HG03066 (cell line): ENCODE measurements at regions not wholly inside any gene's neighbourhood (a gene's known extent, or its start where the extent isn't known, plus 50 kb on each side); places are given as distances from the start of the nearest gene placed in this dataset.

Experiments used
- ATAC-seq: cut with Tn5 transposase; IDR thresholded peaks from one replicate; pipeline ENCODE4 v1.9.1; 2021; ENCODE audit warnings: low read depth; ENCODE audit not compliant: unreplicated experiment

DNA sequence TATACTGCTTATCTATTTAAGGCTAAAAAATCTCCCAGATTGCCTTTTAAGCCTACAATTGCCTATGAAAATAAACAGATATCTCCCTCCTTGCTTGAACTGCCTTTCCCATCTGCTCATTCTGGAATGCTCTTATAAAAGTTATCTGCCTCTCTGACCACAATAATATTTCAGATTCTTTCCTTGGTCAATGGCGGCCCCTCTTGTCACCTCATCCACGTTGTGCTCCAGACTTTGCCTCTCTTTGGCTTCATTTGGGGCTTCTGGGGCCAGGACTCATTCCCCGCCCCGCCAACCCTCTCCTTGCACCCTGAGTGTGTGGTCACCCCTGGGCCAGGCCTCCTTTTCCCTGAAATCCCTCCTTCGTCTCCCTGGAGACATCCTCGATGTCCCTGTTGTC is 110.0 kb upstream of the RPS23 start:
- no peak for ATAC-seq

DNA sequence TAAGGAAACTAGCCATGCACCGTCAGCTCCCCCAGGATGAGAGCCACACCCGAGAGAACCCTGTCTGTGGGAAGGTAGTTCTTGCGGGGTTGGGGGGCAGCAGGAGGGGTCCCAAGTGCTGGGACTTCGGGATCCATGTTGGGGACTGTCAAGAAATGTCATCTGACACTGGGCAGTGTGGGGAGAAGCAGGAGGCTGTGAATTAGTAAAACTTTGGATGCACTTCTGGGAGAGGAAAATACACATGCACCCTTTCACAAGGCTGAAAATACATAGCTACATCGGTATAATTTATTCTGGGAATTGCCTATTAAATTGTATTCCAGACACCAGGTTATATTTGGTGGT is 109.6 kb upstream of the RPS23 start:
- no peak for ATAC-seq

DNA sequence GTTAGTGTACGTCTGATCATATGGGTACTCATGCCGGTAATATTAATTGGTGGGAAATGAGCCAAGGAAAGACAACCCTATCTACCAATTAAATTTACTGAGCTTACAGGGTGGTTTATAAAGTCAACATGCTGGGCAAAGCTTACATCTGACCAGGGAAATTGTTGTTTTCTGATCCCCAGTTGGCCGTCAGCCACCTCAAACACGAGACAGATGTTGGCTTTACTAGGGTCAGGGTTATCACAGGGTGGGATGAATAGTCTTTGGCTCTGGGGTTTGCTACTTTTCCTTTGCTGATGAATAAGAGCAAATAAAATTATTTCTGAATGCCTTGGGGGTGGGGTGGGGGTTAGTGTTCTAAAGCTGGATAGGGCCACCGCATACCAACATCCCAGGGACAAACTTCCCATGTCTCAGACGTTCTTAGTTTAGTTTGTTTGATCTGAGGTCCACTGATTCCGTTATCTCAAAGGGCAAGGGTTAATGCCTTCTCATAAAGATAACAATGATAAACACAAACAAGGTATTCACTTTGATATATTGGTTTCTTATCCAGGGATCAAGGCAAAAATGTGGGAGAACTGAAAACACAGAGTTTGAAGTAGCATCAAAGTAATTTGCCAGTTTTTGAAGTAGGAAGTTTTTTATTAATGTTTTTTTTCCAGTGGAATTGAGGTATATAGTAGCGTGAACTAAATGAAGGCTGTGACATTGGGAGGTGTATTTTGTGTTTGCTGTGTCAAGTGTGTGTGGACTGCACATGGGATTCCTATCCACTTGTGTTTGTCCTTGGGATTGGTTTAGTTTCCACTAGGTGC is 109.1 kb upstream of the RPS23 start:
- no peak for ATAC-seq

DNA sequence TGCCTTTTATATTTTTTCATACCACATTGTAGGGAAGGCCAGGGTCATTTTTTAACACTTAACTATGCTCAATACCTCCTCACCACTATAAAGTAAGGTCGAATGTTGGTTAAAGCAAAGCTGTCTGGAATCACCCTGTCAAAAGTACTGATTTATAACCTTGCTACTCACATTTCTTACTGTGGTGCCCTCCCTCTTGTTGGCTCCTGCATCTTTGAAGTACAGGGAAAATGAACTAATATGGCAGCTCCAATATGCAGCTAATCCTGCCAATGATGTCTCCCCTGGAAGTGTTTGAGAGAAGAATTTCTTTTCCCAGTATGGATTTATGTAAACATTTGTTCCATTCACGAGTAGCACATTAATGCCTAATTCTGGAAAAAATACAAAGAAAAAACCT is 108.4 kb upstream of the RPS23 start:
- no peak for ATAC-seq

DNA sequence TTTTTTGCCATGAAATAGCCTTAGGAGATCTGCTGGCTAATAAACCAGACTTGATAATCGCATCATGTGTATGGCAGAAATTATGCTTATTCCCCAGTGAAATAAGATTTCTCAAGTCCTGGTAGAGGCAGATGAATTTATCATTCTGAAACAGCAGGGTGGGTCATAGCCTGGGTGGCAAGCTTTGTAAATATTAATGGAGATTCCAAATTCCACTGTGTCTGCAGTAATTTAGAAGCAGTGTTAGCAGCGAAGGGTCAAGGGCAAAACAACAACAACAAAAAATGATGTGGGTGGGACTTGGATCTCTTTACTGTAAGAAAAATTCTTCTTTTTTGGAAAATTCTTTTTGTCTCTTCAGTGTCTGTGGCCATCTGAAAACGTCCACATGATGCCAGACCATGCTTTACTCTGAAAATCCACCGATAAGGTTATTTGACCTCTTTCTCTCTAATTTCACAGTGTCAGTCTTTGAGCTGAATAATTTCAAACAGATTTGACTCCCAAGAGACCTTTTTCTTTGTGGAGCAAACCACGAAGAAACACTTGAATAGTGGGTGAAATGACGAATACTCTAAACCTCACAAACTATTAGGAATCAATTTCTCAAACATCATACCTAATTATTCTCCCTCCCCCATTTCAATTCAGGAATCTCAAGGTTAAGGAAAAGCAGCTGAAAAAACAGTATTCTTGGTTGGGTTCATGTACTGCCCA is 106.0 kb upstream of the RPS23 start:
- ATAC-seq = no peak

DNA sequence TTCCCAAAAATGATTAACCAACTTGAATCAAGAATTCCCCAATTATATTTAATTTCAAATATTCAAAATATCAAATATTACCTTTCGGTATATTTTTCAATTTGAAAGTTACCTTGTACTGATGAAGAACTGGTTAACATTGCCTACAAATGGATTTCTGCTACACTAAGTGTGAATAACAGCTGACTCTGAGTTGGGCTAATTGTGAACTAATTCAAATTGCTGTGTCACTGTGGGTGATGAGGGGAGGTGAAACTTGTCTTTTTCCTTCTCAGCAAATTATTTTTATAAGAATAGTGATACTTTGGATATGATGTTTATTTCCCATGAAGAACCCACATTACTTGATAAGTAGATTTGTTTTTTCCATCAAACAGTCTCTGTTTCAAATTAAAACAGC is 103.4 kb upstream of the RPS23 start:
- ATAC-seq = no peak

DNA sequence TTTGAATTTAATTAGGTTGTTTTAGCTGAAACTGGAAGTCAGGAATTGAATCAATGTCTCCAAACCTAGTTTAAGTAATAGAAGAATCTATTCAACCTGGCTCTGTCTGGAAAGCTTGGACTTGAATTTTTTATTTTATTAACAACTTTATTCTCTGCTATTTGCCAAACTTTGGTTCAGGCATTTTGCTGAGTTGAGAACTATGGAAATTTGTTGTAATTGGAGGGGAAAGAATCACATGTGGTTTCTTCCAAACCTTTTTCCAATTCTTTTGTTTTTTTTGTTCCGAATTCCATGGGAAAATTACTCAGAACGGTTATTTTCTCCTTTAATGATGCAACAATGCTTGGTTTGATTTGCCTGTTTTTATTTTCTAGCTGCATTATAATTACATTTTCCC is 98.2 kb upstream of the RPS23 start:
- no peak for ATAC-seq

DNA sequence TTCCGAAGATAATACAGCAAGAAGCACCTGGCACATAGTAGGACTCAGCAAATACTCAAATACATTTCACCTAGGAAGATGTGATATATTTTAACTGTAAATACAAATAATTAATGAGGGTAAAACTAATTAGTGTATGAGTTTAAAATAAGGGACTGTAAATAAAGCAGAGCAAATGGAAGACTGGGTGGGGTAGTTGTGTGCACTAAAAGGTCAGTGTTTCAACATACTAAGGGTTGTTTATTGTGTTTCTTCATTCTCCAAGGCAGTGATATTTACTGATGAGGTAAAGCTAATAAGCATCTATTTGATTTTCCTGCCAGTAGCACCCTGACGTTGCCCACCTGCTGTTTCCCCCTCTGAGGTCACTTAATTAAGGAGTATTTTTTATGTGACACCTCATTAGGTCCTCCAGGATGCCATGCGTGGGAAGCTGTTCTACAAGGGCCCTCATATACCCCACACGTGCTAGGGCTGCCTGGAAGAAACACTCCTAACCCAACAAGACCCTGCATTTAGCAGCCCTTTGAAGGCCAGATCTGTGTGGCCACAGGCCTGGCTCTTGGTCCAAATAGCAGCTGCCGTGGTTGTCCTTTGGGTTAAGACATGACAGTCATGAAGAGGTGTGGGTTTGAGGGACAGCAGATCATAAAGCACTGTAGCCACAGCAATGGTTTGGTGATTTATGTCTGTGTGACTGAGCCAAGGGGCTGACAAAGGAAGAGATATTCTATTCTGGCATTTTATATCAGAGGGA is 97.5 kb upstream of the RPS23 start:
- ATAC-seq = no peak

DNA sequence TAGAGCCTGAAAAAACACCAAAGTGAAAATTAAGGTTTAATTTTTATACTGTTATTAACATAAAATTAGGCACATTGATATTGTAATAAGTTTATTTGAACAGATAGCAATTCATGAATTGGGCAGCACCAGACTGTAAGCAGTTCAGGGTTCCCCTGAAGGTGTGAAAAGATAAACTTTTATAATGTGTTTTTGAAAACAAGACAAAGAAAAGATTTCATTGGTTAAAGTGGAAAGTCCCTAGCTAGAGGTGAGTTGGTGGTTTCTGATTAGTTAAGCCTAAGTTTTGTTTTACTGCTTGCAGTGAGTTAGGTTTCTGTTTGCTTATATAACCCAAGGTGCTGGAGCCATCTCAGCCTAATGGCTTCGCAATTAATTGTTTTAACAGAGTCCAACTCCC is 96.5 kb upstream of the RPS23 start:
- no peak for ATAC-seq

DNA sequence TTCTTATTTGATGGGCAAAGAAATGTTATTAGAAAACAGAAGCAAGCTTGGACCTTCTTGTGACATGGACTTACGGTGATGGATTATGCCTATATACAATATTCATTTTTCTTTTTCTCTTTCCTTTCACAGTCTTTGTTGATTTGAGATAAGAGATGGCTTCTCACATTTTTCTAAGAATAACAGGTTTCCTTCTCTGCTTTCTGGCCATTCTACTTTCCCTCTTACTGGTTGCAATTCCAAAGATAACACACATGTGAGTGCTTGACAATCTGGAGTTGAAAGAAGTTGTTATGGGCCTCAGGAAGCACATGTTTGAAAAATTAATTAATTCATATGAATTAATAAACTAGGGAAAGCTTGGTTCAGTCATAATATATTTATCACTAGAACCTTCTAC is 89.8 kb upstream of the RPS23 start:
- ATAC-seq = no peak

DNA sequence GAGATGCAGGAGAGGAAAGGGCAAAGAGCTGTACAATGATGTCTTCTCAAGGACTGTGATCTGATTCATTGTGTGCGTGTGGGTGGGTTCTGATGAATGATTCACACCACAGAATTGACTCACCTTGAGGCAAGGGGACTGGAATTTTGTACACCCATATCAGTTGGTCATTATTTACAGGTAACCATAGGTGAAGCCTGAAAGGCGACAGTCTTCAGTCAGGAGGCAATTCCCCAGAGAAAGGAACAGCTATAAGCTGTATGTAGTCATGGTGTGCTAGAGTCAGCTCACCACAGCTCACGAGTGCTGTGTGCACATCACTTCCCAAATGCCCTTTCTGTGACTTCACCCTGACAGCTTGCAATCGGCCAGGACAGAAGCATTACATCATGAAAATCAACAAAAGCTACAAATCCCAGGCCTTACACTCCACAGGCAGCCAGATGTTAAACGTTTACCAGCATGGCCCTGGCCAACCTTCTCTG is 87.6 kb upstream of the RPS23 start:
- ATAC-seq = no peak

DNA sequence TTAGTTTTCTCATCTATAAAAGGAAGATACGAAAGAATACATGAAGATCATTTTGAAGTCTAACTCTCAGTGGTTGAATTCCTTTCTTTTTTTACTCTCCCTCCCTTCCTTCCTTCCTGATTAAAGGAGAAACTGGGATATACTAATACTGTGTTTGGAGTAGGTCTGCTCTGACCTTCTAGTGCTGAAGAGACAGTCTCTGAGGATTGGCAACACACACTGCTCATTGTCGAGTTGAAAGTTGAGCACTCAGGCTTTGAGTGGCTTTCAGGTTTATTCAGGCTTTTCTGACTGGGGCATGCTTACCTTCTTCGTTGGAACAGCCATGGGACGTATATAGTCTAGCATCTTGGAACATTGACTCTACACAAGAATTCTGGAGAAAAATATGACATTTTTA is 86.9 kb upstream of the RPS23 start:
- ATAC-seq = no peak

DNA sequence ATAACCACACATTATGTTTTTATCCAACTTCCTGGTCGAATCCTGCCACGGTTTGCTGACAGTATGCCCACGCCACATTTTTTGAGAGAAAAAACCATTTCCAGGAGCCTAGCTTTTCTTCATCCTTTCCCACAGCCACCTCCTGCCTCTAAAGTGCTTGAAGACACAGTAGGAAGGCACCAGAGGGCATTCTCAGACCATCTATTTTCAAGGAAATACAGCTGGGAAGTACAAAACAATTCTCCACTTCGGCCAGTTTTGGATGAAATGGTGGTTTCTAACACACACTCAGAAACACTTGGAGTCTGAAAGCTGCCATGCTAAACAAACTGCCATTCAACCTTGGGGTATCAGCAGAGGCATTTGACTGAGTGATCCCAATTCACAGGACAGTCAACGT is 86.3 kb upstream of the RPS23 start:
- ATAC-seq = no peak

DNA sequence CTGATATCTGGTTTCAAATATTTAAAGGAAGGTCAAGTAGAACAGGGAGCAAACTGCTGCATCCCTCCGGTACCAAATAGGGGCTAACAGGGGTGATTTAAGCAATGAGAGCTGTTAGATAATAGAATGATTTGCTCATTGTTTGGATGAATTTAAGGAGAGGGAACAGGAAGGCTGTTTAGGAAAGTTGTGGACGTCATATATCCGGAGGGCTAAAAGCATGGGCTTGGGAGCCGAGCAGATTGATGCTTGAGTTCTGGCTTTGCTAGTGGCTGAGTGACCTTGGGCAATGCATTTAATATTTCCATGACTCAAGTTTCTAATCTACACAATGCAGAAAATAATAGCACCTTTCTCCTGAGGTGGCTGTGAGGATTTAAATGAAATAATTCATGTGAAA is 85.4 kb upstream of the RPS23 start:
- ATAC-seq = no peak

DNA sequence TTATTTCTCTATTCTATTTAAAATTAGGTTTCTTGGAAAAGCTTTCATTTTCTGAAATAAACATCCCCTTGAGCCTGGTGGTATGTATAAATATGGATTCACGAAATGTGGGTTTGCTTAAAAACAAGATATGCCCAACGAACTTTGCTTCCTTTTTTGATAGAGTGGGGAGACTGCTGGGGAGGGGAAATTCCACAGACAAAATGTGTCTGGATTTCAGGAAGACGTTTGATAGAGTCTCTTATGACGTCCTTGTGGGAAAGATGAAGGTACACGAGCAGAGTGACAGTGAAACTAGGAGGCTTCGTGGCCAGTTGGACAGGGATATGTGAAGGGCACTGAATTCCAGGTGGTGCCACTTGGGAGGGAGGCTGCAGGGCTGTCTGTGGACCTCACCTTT is 84.5 kb upstream of the RPS23 start:
- no peak for ATAC-seq

DNA sequence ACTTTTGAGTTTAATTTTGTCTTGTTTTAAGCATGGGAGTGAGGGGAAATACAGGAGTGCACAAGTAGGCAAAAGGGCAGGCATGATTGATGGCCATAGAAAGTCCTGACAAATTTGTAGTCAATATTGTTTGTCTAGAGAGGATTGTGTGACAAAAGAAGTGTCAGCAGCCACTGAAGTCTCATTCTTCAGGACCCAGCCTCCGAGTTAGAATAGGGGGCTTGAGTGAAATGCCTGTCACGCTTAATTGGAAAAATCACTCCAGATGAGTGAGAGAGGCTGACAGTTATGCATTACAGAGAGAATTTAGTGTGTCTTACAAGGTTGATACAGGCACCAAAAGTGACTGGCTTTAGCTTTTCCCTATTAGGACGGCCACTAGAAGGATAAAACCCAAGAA is 81.9 kb upstream of the RPS23 start:
- ATAC-seq = no peak

DNA sequence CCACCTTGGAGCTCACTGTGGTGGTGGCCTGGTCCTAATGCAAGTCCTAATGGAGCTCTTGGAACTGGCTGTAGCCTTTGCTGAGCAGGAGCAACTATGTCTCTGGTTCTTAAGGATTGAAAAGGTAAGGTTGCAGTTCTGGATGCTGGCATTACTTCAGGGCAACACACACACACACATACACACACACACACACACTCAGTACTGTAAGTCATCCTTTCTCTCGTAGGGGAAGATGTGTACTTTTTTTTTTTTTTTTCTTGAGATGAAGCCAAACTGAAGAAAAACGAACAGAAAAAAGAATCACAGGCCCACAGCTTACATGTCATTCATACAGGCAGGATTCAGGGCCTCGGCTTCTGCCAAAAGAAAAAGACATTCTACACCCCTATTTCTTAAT is 81.1 kb upstream of the RPS23 start:
- ATAC-seq = no peak

DNA sequence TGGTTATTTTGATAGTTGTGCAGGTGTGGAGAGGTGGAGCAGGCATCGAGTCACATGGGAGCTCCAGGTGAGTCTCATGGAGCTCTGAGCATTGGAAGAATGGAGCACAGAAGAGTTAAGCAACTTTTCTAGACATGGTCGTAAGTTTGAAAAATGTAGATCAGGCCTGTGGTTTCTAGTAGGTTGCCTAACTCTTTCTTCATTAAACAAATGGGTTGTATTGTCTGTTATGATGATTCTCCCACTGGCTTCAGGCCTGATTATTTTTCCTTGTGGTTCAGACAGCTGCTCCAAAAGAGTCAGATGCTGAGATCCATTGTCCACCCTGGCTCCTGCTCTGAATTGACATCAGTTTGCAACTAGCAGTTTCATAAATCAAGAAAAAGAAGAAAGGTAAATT is 80.3 kb upstream of the RPS23 start:
- no peak for ATAC-seq

DNA sequence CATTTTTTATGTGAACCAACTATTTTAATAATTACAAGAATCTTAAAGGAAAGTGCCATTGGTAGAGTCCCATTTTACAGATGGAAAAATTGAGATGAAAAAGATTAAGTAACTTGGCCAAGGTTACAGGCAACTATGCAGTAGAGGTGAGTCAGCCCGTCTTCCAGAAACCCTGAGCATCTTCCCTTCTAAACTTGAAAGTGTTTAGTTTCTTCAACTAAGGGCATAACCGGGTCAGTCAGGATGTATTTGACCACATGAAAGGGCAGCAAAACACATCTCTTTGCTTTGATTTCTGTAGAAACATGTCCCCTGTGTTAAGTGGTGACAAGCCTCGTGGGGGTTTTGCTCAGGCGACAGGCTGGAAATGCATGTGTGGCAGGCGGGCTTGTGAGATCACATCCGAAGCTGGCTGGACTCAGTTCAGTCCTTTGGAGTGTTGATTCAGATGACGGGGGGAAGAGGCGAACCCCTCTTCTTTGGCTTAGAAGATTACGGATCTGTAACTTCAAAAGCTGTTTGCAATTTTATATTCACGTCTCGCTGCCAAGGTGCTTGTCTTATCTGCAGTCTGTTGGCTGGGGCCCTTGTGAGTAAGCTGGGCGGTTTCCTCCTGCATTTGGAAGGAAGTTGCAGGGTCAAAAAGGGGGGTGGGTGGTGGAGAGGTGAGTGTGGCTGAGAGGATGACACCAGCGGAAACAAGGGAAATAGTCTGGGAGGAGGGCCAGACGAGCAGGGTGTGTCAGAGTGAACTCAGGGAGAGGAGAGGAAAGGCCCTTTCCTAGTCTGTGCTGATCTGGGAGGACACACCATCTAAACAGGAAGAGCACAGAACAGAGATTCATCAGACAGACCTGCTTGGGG is 78.9 kb upstream of the RPS23 start:
- ATAC-seq = no peak

DNA sequence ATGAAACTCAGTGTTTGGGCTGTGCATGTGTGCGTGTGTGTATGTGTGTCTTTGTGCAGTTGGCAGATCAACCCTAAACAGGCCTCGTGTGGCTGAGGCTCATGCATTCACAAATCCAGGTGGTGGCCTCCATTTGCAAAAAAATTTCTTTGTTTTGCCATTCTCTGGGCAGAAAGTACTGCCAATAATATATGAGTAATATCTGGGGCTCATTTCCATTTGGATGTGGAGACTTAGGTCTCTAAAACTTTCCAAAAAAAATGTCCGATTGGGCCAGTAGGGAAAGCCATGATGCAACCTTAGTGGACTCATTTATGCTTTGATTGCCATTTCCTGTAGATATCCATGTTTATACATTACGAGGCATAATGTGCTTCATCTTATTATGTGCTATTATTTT is 77.9 kb upstream of the RPS23 start:
- no peak for ATAC-seq

DNA sequence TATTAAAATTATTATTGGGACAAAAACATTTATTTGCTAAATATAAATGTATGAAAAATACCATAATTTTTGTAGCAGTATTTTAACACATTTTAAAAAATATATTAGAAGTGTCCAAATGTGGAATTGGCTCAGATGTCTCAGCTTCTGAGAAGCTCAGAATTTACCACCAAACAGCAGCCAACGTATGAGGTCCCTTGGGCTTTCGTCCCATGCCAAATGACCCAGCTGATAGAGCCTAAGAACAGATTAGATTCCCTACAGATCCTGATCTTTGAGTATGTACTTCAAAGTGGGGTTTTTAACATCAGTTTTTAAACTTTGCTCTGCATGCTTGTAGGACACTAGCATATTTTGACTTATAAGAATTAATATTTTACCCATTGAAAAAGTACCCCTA is 77.3 kb upstream of the RPS23 start:
- no peak for ATAC-seq
